Heart right ventricle (tissue), 16 donors: ENCODE measurements at regions not wholly inside any gene's neighbourhood (a gene's known extent, or its start where the extent isn't known, plus 50 kb on each side); places are given as distances from the start of the nearest gene placed in this dataset.

Experiments used
- ATAC-seq, 8 donors: fragments of 200-7000 bp; cut with Tn5 transposase; one replicate each; pipeline ENCODE4 v1.9.1; 2020; ENCODE audit warnings: mild to moderate bottlenecking in 8 of 8, moderate library complexity in 8 of 8, moderate number of reproducible peaks in 1 of 8
- DNase-seq, 2 donors: peaks; one replicate each; pipeline ENCODE4 v3.0.0-alpha.2; 2020
- H3K27ac ChIP-seq, 10 donors: fragments of 200-600 bp; sonication (generic) in 2 of 10; one replicate each; pipeline versions ENCODE4 v1.5.0 to v1.8.0; 2020 to 2022; ENCODE audit warnings: mild to moderate bottlenecking in 3 of 10
- H3K27me3 ChIP-seq, 7 donors: fragments of 200-600 bp; one replicate each; pipeline ENCODE4 v1.8.0; 2021 to 2022; ENCODE audit warnings: mild to moderate bottlenecking in 2 of 7
- H3K36me3 ChIP-seq, 9 donors: fragments of 200-600 bp; sonication (generic) in 1 of 9; one replicate each; pipeline versions ENCODE4 v1.5.0 to v1.8.0; 2020 to 2022; ENCODE audit warnings: mild to moderate bottlenecking in 2 of 9
- H3K4me1 ChIP-seq, 9 donors: fragments of 200-600 bp; sonication (generic) in 1 of 9; one replicate each; pipeline versions ENCODE4 v1.5.0 to v1.8.0; 2020 to 2022; ENCODE audit warnings: mild to moderate bottlenecking in 4 of 9
- H3K4me3 ChIP-seq, 10 donors: fragments of 200-600 bp; sonication (generic) in 2 of 10; one replicate each; pipeline versions ENCODE4 v1.5.0 to v1.8.0; 2020 to 2022; ENCODE audit warnings: mild to moderate bottlenecking in 7 of 10, moderate library complexity in 2 of 10
- H3K9me3 ChIP-seq, 11 donors: fragments of 200-600 bp in 10 of 11; sonication (generic) in 2 of 11; one replicate each; pipeline versions ENCODE4 v1.5.0 to v1.8.0; 2013 to 2022; ENCODE audit warnings: mild to moderate bottlenecking in 2 of 11, control low read depth in 1 of 11, moderate library complexity in 1 of 11
- WGBS, 2 donors: extraction: QIAGEN DNeasy Blood & Tissue Kit; methylation state at CpG; one replicate each; pipeline ENCODE4 v1.1.7; 2013; ENCODE audit warnings: inconsistent platforms in 1 of 2; 5-methylcytosine and 5-hydroxymethylcytosine counted together
- intact Hi-C, 10 donors: fragments of 100-400 bp; cut with DNase I; formaldehyde crosslinking; loops; one replicate each; pipeline versions ENCODE4 v1.11.1 to v1.14.2; 2022
- TF ChIP-seq, protein P1 (sequence below), 9 donors: fragments of 200-600 bp; sonication (generic) in 2 of 9; IDR thresholded peaks; one replicate each; pipeline versions ENCODE4 v1.5.0 to v1.8.0; 2021 to 2022; ENCODE audit warnings: antibody characterized with exemption in 9 of 9, mild to moderate bottlenecking in 5 of 9, moderate library complexity in 1 of 9
- donor health status: Arrhythmogenic right ventricular cardiomyopathy.
- donor health status: ischemic (EF 13 %, LVEDD 7.1; RV severe dilation, severe dysfunction).
- donor health status: healthy with polysubstance abuse.
- donor health status: DM: no; HTN: yes; CAD: no.
- donor health status: DM: no; HTN: no; CAD: no.
- donor health status: ischemic (EF 25% LVEDD 6.9; RV normal size, moderate dysfunction).
- donor health status: ischemic (EF 25% LVEDD 5.7; RV mildly dilated, moderate dysfunction).
- donor health status: healthy.
- donor health status: DM: yes; HTN: yes; CAD: no.
- donor health status: Ischemic cardiomyopathy.
- donor health status: ischemic (EF 35%, LVEDD 5.7; RV mildly dilated, moderate dysfunction).
- donor health status: nonischemic (EF 11% LVEDD 7.7; RV severe dilation, severe dysfunction).
- donor health status: DM: yes; HTN: yes; CAD: no.
- donor health status: PGD.
- donor health status: ischemic (EF 29% LVEDD 5.4; RV normal size, mild dysfunction).
- donor health status: nonischemic (EF 23%, LVEDD 6.1; RV moderate dilation, normal function).

DNA sequence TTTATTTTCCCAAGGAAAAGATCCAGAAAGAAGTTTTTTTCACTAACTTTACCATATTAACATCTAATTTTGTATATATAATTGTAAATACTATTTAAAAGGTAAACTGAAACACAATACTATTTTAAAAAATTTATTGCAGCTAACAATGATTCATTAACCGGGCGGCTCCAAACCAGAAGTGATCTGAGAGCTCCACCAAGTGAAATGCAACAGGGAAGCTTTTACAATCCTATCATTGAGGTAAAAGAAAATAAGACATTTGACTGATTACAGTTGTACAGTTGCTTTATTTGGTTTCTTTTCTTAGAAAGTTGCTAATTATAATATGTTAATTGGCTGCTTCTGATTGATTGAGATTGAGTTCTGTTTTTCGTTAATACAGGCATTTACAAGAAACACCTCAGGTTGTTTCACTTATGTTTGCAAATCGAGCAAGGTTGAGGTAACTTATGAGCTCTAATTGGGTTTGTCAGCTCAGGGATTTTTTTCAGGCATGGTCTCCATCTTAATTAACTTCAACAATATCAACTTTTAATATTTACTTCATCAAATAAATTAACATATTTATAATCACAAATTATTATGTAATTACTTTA lies 220.2 kb upstream of the UGT8 start:
- Histone ChIP-seq H3K4me3 (no peak overlapping the region), H3K9me3 (no peaks in the 10 kb centered on the region), H3K4me1 (no peaks in the 10 kb centered on the region), H3K36me3 (no peaks in the 10 kb centered on the region), H3K27ac (no peak overlapping the region), H3K27me3 (no peaks in the 10 kb centered on the region)
- intact Hi-C loops: loop anchor here in 7 of 10 donors (2.0 to 10.0 kb wide), 8 partner anchors 164 to 984 kb away; no protein-coding TSS in a partner anchor
- DNase-seq (no peak), ATAC-seq (no peak)
- TF ChIP-seq, protein P1, sequence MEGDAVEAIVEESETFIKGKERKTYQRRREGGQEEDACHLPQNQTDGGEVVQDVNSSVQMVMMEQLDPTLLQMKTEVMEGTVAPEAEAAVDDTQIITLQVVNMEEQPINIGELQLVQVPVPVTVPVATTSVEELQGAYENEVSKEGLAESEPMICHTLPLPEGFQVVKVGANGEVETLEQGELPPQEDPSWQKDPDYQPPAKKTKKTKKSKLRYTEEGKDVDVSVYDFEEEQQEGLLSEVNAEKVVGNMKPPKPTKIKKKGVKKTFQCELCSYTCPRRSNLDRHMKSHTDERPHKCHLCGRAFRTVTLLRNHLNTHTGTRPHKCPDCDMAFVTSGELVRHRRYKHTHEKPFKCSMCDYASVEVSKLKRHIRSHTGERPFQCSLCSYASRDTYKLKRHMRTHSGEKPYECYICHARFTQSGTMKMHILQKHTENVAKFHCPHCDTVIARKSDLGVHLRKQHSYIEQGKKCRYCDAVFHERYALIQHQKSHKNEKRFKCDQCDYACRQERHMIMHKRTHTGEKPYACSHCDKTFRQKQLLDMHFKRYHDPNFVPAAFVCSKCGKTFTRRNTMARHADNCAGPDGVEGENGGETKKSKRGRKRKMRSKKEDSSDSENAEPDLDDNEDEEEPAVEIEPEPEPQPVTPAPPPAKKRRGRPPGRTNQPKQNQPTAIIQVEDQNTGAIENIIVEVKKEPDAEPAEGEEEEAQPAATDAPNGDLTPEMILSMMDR (IDR thresholded peaks at IDR 0.05): peak in 7 of 9 donors; percentile 8 to 69 (median 55)
- 60 to 61% methylated on average over 4 of the region's 4 CpGs for WGBS, 2 donors

DNA sequence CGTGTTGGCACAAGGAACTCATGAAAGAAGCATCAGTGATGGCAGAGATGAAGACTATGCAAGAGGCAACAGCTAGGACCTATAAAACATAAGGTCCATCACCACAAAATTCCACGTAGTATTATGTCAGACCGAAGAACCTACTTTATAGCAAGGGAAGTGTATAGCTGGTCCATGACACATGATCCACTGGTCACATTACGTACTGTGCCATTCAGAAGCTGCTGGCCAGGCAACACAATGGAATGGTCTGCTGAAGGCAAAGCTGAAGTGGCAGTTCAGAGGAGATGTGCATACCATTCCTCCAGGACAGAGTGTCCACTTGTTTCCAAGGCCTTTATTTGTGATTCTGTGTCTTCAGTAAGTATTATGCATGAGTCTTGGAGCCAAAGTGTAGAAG lies 215.5 kb upstream of the UGT8 start:
- H3K27ac ChIP-seq: no peak overlapping the region
- ATAC-seq (no peak), DNase-seq (no peak)
- H3K4me3 ChIP-seq: no peak overlapping the region
- no peaks in the 10 kb centered on the region for H3K27me3 ChIP-seq
- no peaks in the 10 kb centered on the region for H3K9me3 ChIP-seq
- no peaks in the 10 kb centered on the region for H3K4me1 ChIP-seq
- TF ChIP-seq, protein P1 (IDR thresholded peaks at IDR 0.05): no peak
- H3K36me3 ChIP-seq: no peaks in the 10 kb centered on the region
- 85 to 86% methylated on average over 4 of the region's 4 CpGs for WGBS, 2 donors
- intact Hi-C loops: loop anchor here in 9 of 10 donors (5.0 to 10.0 kb wide), 6 partner anchors 282 to 988 kb away; no protein-coding TSS in a partner anchor

DNA sequence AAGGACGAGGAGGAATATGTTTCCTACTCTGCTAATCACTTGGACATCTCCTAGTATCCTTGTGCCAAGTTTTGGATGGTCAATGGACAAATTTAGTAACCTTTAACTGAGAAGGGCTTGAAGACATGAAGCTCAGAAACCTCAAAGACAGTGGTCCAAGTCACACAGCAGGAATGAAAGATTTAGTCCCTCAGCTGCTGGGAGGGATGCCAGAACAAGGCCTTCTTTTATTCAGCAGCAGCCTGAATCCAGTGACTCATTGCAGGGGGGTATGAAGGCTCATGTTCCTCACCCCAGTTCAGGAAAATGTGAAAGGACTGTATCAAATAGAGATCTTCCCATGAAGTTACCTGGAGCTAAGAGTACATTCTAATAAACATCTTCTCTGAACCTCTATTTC lies 214.9 kb upstream of the UGT8 start:
- intact Hi-C loops: loop anchor here in 9 of 10 donors (5.0 to 10.0 kb wide), 6 partner anchors 281 to 989 kb away; no protein-coding TSS in a partner anchor
- Histone ChIP-seq H3K27ac (no peak overlapping the region), H3K4me3 (no peak overlapping the region), H3K4me1 (no peaks in the 10 kb centered on the region), H3K27me3 (no peaks in the 10 kb centered on the region), H3K9me3 (no peaks in the 10 kb centered on the region), H3K36me3 (no peaks in the 10 kb centered on the region)
- DNase-seq: no peak
- TF ChIP-seq, protein P1 (IDR thresholded peaks at IDR 0.05): no peak
- ATAC-seq: no peak
- 57 to 66% methylated on average over 1 of the region's 1 CpG for WGBS, 2 donors

DNA sequence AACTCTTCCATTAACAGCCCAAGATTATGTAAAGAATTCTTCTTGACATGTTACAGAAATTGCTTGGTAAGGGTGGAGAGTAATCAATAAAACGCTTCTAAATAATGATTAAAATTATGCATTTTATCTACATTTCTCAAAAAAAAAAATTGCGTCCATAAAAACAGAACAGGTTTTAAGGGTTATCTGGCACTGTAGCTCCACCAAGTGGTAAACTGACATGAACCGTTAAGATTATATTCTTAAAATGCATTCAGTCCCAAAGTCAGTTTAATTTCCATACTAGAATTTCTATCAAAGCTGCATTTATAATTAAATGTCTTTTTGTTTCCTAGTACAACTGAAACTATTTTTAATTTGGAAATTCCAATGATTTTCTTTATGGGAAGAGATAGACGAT lies 214.0 kb upstream of the UGT8 start:
- 10 to 22% methylated on average over 4 of the region's 4 CpGs for WGBS, 2 donors
- Histone ChIP-seq H3K9me3 (no peaks in the 10 kb centered on the region), H3K36me3 (no peaks in the 10 kb centered on the region), H3K27ac (no peak overlapping the region), H3K4me1 (no peaks in the 10 kb centered on the region), H3K27me3 (peaks cover 0 to 5% (median 0%) of the 10 kb centered on the region in 7 donors), H3K4me3 (no peak overlapping the region)
- no peak for DNase-seq
- intact Hi-C loops: loop anchor here (5.0 to 10.0 kb wide), 10 partner anchors 273 to 990 kb away; no protein-coding TSS in a partner anchor
- no peak for ATAC-seq
- TF ChIP-seq, protein P1 (IDR thresholded peaks at IDR 0.05): peak in 6 of 9 donors; percentile 39 to 56 (median 48)
